Stimulated activated CD8-positive, alpha-beta memory T cell treated with anti-CD3 and anti-CD28 coated beads, Interleukin-15, amount 100 ng/mL, for 24 hours (primary cell): ENCODE measurements at regions not wholly inside any gene's neighbourhood (a gene's known extent, or its start where the extent isn't known, plus 50 kb on each side); places are given as distances from the start of the nearest gene placed in this dataset.
"Not testable (repeated sequence)": the region's sequence is repeated elsewhere in the genome, so short reads cannot be mapped to it uniquely, and the experiment has no call there.

Source experiments
- DNase-seq: peaks from one replicate; pipeline ENCODE4 v3.0.0-alpha.2; 2020; ENCODE audit warnings: low read depth

DNA sequence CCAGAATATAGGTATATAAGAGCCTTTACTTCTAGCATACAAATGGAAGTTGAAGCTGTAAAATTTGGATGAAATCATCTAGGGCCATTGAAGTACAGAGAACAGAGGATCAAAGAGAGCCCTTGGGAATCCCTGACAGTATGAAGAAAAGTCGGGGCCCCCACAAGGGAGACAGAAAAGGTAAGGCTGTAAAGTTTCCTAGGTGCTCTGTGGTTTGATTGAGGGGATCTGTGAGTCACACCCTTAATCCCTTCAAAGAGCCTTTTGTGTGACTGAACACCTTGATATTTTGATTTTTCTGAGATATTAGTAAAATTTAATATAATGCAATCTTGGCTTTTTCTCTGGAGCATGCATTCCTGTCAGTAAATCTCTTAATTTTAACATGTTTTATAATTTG, 961.7 kb upstream of the TMEFF2 start:
- no peak for DNase-seq

- no peak for DNase-seq
Measured at GRCh38 chr2:193154076-193154475, 959.3 kb upstream of the TMEFF2 start.

DNA sequence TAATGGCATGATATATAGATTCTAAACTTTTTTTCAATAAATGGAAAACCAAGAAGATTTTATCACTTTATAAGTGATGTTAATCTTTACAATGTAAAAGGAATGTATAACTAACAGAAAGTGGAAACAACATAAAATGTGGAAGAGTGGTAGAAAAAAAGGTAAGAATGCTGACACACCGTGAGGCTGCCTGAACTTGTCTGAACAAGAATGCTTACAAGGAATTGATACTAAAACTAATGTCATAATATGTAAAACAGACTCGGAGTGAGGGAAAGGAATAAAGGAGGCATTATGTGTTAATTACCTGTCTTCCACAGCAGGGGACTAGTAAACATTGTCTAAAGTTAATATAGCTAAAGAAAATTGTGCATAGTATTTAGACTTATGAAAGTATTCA, 958.8 kb upstream of the TMEFF2 start:
- DNase-seq = no peak

GRCh38 chr2:193142467-193142866, 947.7 kb upstream of the TMEFF2 start:
- not testable (repeated sequence) for DNase-seq

- no peak for DNase-seq
Measured at GRCh38 chr2:193141998-193142397, 947.3 kb upstream of the TMEFF2 start.

GRCh38 chr2:193140895-193141294, 946.2 kb upstream of the TMEFF2 start:
- not testable (repeated sequence) for DNase-seq

GRCh38 chr2:193124815-193125214, 930.1 kb upstream of the TMEFF2 start:
- DNase-seq = no peak

DNA sequence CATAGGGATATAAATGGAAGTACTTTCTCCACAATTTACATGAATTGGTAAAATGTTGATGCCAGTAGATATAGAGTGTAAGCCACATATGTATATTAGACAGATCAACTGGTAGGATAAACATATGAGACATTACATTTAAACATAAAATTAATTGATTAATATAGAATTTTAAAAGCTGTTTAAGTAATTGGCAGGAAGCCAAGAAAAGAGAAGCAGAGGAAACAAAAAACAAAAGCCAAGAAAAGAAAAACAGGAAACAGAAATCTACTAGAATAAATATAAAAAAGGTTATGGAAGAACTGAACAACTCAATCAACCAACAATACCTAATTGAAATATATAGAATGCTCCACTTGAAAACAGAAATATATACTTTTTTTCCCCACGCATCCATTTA, 920.1 kb upstream of the TMEFF2 start:
- no peak for DNase-seq

- DNase-seq = no peak
Measured at GRCh38 chr2:193112986-193113385, 918.3 kb upstream of the TMEFF2 start.

- DNase-seq = no peak
Measured at GRCh38 chr2:193103064-193103463, 908.3 kb upstream of the TMEFF2 start.

- no peak for DNase-seq
Measured at GRCh38 chr2:193101591-193101990, 906.9 kb upstream of the TMEFF2 start.

DNA sequence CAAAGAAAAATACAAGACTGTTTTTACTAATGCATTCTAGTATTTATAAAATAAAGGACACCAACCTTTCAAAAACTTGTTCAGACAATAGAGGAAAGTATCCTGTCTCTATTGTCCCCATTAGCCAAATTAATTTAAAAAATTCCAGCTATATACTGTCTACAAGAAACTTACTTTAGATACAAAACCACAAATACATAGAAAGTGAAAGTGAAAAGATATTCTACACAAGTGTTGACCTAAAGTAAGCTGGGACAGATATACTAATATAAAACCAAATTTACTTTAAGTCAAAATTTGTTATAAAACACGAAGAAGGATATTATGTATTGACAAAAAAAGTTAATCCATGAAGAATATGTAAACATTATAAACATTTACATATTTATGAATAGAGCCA, 893.3 kb upstream of the TMEFF2 start:
- DNase-seq = no peak

DNA sequence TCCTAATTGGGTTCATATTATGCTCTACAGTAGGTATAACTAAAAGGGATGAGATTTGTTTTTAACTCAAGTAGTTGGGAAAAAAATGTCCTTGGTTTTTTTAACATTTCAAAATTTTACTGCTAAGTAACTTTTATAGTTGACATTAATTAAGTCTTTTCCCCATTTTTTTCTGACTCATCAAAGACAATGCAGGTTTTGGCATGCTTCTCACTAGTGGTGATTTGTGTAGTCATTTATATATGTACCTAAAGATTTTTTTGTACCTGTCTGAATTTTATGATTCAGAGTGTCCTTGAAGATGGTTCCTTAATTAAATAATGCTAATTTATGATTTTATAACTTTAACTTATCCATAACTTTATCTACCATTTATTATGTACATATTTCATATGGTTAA, 882.3 kb upstream of the TMEFF2 start:
- no peak for DNase-seq

DNA sequence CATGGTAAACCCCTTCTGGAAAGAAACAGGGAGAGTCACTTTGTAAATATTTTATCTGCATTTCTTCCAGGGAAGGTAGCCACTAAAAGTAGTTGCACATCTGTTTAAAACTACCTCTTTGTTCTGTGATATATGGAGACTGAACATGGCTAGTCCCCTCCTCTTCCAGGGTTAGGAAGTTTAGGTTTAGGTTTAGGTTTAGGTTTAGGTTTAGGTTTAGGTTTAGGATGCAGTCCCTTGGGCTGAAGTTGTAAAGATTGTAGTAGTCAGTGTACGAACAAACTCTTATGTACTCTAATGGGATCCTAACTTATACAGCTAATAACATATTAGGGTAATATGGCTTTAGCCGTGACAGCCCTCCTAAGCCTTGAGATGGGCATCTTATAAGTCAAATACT, 880.2 kb upstream of the TMEFF2 start:
- no peak for DNase-seq

GRCh38 chr2:193072647-193073046, 877.9 kb upstream of the TMEFF2 start:
- DNase-seq = no peak

- DNase-seq = not testable (repeated sequence)
Measured at GRCh38 chr2:193025556-193025955, 830.8 kb upstream of the TMEFF2 start.

- no peak for DNase-seq
Measured at GRCh38 chr2:193024791-193025190, 830.1 kb upstream of the TMEFF2 start.

DNA sequence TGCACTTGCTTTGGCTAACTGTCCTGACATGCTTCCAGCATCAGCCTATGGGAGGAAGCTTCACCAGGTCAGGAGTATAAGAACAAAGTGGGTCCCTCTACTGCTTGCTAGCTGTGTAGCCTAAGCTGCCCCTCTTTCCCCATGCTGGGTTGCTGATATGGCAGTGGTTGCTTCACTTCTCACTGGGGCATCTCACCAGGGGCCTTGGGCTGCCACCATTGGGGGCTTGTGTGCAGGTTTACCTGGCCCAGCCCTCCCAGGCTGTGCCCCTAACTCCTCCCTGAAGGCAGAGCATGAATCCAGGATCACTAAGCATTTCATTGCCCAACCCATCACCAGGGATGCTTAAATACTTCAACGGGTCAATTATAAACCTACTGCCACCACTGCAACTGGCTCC, 817.1 kb upstream of the TMEFF2 start:
- no peak for DNase-seq

DNA sequence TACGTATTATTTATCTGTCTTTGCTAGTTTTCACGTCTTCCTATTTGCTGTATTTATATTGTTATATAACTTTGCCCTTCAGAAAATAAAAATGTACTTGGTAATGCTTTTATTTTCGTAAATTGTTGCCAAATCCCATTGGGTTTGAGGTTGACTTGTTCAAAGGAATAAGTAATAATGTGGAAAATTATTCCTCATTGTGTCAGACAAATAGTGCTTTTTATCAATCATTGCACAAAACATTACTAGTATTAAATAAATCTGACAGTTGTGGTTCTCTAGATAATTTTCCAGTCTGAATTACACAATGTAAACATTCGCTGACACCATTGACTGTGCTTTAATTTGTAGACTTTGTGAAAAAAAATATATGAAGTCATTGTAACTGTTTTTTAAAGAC, 798.3 kb upstream of the TMEFF2 start:
- no peak for DNase-seq

GRCh38 chr2:192983173-192983572, 788.4 kb upstream of the TMEFF2 start:
- DNase-seq = no peak

DNA sequence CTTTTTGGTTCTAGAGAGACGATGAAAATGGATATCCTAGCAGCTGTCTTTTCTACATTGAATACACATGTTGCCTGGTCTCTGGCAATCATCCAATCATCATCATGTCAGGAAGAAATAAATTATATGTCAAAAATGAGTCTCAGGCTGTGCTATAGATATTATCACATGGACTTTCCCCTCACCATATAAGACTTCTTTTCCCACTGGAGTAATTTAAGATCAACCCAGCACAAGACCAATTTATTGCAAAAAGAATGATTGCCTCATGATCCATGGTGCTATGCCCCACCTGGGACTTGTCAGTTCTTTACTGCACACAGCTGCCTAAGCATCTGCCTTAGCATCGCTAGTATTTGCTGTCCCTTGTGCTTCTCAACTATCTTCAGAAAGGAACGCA, 783.7 kb upstream of the TMEFF2 start:
- no peak for DNase-seq

- no peak for DNase-seq
Measured at GRCh38 chr2:192971981-192972380, 777.2 kb upstream of the TMEFF2 start.

DNA sequence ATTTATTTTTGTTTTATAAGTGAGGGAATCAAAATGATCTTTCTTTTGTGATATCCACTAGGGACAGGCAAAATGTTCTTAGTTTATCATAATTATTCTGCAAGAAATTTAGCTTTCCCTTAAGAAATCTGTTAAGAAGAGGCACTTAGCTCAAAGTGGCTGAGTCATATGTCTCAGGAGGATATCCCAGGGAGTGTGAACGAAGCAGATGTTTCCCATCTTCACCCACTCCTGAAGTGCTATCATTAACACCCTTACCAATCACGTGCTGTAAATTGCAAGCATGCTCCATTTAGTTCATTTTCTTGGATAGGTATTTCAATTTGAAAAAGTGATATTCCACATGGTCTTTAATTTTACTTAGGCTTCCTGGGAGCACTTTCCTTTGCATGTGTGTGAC, 774.3 kb upstream of the TMEFF2 start:
- DNase-seq = no peak

GRCh38 chr2:192960945-192961344, 766.2 kb upstream of the TMEFF2 start:
- no peak for DNase-seq

DNA sequence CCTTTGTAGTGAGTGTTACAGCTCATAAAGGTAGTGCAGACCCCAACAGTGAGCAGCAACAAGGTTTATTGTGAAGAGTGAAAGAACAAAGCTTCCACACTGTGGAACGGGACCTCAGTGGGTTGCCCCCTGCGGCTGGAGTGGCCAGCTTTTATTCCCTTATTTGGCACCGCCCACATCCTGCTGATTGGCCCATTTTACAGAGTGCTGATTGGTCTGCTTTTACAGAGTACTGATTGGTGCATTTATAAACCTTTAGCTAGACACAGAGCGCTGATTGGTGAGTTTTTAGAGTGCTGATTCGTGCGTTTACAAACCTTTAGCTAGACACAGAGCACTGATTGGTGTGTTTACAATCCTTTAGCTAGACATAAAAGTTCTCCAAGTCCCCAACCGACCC, 763.9 kb upstream of the TMEFF2 start:
- not testable (repeated sequence) for DNase-seq
